Breast epithelium (tissue), 4 donors: ENCODE measurements at regions not wholly inside any gene's neighbourhood (a gene's known extent, or its start where the extent isn't known, plus 50 kb on each side); places are given as distances from the start of the nearest gene placed in this dataset.
"Not testable (repeated sequence)": the region's sequence is repeated elsewhere in the genome, so short reads cannot be mapped to it uniquely, and the experiment has no call there.

Experiments
- DNase-seq, 2 donors: peaks; one replicate each; pipeline ENCODE4 v3.0.0-alpha.2; 2019; ENCODE audit warnings: low spot score in 2 of 2
- H3K27ac ChIP-seq, 2 donors: fragments of 200-600 bp; sonication (generic) in 1 of 2; one replicate each; pipeline ENCODE4 v1.5.1; 2016 to 2019; ENCODE audit warnings: mild to moderate bottlenecking in 1 of 2
- H3K27me3 ChIP-seq, 2 donors: fragments of 200-600 bp; sonication (generic) in 1 of 2; one replicate each; pipeline versions ENCODE4 v1.5.1 to v1.6.0; 2017 to 2019; ENCODE audit warnings: control low read depth in 1 of 2, mild to moderate bottlenecking in 1 of 2
- H3K36me3 ChIP-seq: fragments of 200-600 bp; one replicate; pipeline ENCODE4 v1.5.1; 2019
- H3K4me1 ChIP-seq, 2 donors: fragments of 200-600 bp; sonication (generic); one replicate each; pipeline ENCODE4 v1.5.1; 2016 to 2019; ENCODE audit warnings: control low read depth in 1 of 2
- H3K4me3 ChIP-seq, 3 donors: fragments of 200-600 bp; sonication (generic); 1 replicate in 2 of 3; 2 replicates in 1 of 3; pipeline ENCODE4 v1.5.1; 2016 to 2019; ENCODE audit warnings: mild to moderate bottlenecking in 3 of 3, moderate library complexity in 2 of 3
- H3K9me3 ChIP-seq, 2 donors: fragments of 200-600 bp; sonication (generic) in 1 of 2; one replicate each; pipeline ENCODE4 v1.5.1; 2016 to 2019; ENCODE audit warnings: control low read depth in 1 of 2
- POLR2A ChIP-seq: fragments of 450-650 bp; IDR thresholded peaks from one replicate; pipeline ENCODE4 v1.6.1; 2016; ENCODE audit warnings: antibody characterized with exemption, mild to moderate bottlenecking, moderate library complexity
- POLR2AphosphoS5 ChIP-seq, 3 donors: sonication (generic); formaldehyde crosslinking; IDR thresholded peaks; one replicate each; pipeline ENCODE4 v1.6.1; 2017; ENCODE audit warnings: antibody characterized with exemption in 3 of 3
- intact Hi-C: fragments of 100-400 bp; cut with DNase I; formaldehyde crosslinking; loops from one replicate; pipeline ENCODE4 v1.15.1; 2023; ENCODE audit warnings: low total_unique reads
- TF ChIP-seq, protein P1 (sequence below), 3 donors: fragments of 450-650 bp; IDR thresholded peaks; one replicate each; pipeline ENCODE4 v1.5.1; 2016 to 2017; ENCODE audit warnings: antibody characterized with exemption in 3 of 3, mild to moderate bottlenecking in 3 of 3, moderate library complexity in 3 of 3

DNA sequence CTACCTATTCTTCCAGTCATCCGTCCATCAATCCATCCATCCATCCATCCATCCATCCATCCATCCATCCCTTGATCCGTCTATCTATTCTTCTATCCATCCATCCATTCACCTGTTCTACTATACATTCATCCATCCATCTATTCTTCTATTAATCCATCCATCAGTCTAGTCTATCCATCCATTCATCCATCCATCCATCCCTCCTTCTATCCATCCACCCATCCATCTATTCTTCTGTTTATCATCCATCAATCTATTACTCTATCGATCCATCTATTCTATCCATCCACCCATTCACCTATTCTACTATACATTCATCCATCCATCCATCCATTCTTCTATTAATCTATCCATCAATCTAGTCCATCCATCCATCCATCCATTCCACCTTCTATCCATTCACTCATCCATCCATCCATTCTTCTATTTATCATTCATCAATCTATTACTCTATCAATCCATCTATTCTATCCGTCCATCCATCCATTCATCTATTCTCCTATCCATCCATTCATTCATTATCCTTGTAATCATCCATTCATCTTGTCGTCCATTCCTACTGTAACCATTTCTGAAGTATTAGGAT is 110.4 kb upstream of the ZNF516 start:
- intact Hi-C loops: no loop called here
- H3K4me1 ChIP-seq: no peaks in the 10 kb centered on the region
- H3K9me3 ChIP-seq: no peaks in the 10 kb centered on the region
- no peak overlapping the region for H3K27ac ChIP-seq
- no peak overlapping the region for H3K4me3 ChIP-seq
- no peak for DNase-seq
- no peaks in the 10 kb centered on the region for H3K27me3 ChIP-seq
- TF ChIP-seq POLR2AphosphoS5 (IDR thresholded peaks at IDR 0.05) (no peak), POLR2A (no peak)
- TF ChIP-seq, protein P1, sequence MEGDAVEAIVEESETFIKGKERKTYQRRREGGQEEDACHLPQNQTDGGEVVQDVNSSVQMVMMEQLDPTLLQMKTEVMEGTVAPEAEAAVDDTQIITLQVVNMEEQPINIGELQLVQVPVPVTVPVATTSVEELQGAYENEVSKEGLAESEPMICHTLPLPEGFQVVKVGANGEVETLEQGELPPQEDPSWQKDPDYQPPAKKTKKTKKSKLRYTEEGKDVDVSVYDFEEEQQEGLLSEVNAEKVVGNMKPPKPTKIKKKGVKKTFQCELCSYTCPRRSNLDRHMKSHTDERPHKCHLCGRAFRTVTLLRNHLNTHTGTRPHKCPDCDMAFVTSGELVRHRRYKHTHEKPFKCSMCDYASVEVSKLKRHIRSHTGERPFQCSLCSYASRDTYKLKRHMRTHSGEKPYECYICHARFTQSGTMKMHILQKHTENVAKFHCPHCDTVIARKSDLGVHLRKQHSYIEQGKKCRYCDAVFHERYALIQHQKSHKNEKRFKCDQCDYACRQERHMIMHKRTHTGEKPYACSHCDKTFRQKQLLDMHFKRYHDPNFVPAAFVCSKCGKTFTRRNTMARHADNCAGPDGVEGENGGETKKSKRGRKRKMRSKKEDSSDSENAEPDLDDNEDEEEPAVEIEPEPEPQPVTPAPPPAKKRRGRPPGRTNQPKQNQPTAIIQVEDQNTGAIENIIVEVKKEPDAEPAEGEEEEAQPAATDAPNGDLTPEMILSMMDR (IDR thresholded peaks at IDR 0.05): no peak
- no peaks in the 10 kb centered on the region for H3K36me3 ChIP-seq

DNA sequence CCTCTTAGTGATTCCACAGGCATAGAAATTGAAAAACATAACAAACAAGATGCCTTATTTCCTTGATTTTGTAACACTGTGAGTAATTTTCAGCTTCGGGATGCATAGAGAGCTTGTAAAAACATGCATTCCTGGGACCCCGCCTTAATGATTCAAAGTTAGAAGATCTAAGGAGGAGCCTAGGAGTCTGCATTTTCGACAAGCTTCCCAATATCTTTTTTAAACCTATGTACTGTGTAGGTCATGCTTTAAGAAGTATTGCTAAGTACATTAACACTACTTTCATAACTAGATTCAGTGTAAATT is 109.8 kb upstream of the ZNF516 start:
- TF ChIP-seq POLR2AphosphoS5 (IDR thresholded peaks at IDR 0.05) (no peak), POLR2A (no peak)
- TF ChIP-seq, protein P1 (IDR thresholded peaks at IDR 0.05): no peak
- no peak overlapping the region for H3K27ac ChIP-seq
- no peaks in the 10 kb centered on the region for H3K36me3 ChIP-seq
- intact Hi-C loops: no loop called here
- H3K4me3 ChIP-seq: no peak overlapping the region
- DNase-seq: no peak
- no peaks in the 10 kb centered on the region for H3K27me3 ChIP-seq
- no peaks in the 10 kb centered on the region for H3K4me1 ChIP-seq
- H3K9me3 ChIP-seq: no peaks in the 10 kb centered on the region

DNA sequence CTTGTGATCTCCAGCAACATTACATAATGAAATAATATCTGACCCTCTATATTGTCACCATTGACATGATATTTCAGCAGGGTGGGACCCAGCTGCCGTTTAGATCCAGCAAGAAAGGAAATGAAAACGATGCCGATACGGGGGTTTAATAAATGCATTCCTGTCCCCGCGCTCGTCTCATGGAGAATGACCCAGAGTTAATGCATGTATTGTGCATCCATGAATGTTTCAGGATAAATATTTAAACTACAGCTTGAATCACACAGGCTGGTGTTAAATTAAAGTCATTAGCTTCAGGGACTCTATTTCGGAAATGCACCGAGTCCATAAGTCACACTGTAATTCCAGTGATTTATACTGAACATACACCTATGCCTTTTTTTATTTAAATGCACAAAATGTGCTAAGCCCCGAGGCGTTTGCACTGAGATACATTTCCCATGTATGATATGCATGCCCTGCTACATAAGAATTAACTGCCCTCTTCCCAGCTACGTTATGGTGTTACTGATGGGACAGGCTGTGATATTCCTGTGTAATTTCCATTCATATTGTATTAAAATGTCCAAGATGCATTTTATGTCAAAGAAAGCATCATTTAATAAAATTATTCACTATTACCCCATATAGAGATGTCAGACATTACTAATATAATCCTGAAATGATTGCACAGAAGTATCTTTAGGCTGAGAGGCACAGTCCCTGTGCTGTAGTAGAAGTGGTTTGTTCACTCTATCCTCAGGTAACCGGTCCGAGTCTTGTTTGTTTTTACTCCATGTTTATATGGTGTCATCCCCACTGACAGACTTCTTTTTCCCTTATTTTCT is 109.3 kb upstream of the ZNF516 start:
- TF ChIP-seq POLR2A (no peak), POLR2AphosphoS5 (IDR thresholded peaks at IDR 0.05) (no peak)
- TF ChIP-seq, protein P1 (IDR thresholded peaks at IDR 0.05): no peak
- Histone ChIP-seq H3K27me3 (no peaks in the 10 kb centered on the region), H3K4me1 (no peaks in the 10 kb centered on the region), H3K9me3 (no peaks in the 10 kb centered on the region), H3K27ac (no peak overlapping the region), H3K4me3 (no peak overlapping the region), H3K36me3 (no peaks in the 10 kb centered on the region)
- no peak for DNase-seq
- intact Hi-C loops: no loop called here

DNA sequence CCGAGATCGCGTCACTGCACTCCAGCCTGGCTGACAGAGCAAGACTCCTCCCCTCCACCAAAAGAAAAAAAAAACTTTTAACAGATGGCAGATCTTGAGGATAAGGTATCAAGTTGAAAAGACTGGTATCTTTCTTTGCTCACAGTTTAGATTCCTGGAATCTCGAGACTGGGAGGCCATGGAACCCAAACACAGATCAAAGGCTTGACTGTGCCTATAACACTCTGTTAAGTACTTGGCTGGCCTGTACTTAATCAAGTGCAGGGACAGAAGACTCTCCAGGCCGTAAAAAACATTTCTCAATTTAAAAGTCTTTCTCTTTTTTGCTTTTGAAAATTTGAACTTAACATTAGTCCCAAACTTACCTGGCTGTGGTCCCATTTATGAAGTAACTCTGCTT is 107.1 kb upstream of the ZNF516 start:
- Histone ChIP-seq H3K9me3 (no peaks in the 10 kb centered on the region), H3K27me3 (no peaks in the 10 kb centered on the region), H3K4me3 (no peak overlapping the region), H3K27ac (peak overlapping the region in 1 of 2 donors; percentile 38), H3K4me1 (no peaks in the 10 kb centered on the region), H3K36me3 (no peaks in the 10 kb centered on the region)
- TF ChIP-seq, protein P1 (IDR thresholded peaks at IDR 0.05): no peak
- TF ChIP-seq POLR2A: no peak
- no peak for TF ChIP-seq POLR2AphosphoS5 (IDR thresholded peaks at IDR 0.05)
- DNase-seq: no peak
- intact Hi-C loops: no loop called here

DNA sequence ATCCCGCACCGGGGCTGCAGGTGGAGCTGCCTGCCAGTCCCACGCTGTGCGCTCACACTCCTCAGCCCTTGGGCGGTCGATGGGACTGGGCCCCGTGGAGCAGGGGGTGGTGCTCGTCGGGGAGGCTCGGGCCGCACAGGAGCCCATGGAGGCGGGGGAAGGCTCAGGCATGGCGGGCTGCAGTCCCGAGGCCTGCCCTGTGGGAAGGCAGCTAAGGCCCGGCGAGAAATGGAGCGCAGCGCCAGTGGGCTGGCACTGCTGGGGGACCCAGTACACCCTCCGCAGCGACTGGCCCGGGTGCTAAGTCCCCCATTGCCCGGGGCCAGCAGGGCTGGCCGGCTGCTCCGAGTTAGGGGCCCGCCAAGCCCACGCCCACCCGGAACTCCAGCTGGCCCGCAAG is 105.0 kb upstream of the ZNF516 start:
- H3K36me3 ChIP-seq, intact Hi-C loops, H3K4me1 ChIP-seq, DNase-seq, H3K9me3 ChIP-seq, H3K4me3 ChIP-seq, H3K27me3 ChIP-seq, H3K27ac ChIP-seq: not testable (repeated sequence)
